ENCODE measurements at regions not wholly inside any gene's neighbourhood (a gene's known extent, or its start where the extent isn't known, plus 50 kb on each side); places are given as distances from the start of the nearest gene placed in this dataset.
"Not testable (repeated sequence)": the region's sequence is repeated elsewhere in the genome, so short reads cannot be mapped to it uniquely, and the experiment has no call there.

GRCh38 chr4:116632269-116632668 lies 453.1 kb downstream of the TRAM1L1 start:
- TF ChIP-seq CTCF (IDR thresholded peaks at IDR 0.05; ENCODE audit: borderline replicate concordance, control extremely low read depth, extremely low read depth, insufficient read depth, missing control alignments), result no peak
- in situ Hi-C loops (cut with MboI; ENCODE audit: low sequenced_read_pairs, unreplicated experiment), result no loop called here

GRCh38 chr4:116628598-116628997 lies 456.8 kb downstream of the TRAM1L1 start:
- TF ChIP-seq CTCF (IDR thresholded peaks at IDR 0.05; ENCODE audit: borderline replicate concordance, control extremely low read depth, extremely low read depth, insufficient read depth, missing control alignments), result no peak
- in situ Hi-C loops (cut with MboI; ENCODE audit: low sequenced_read_pairs, unreplicated experiment), result no loop called here
- no peak for DNase-seq (ENCODE audit: low spot score)

More at GRCh38 chr4:116632269-116632668, 453.1 kb downstream of the TRAM1L1 start:
- DNase-seq (ENCODE audit: low spot score), result no peak

GRCh38 chr4:116627545-116627944 lies 457.8 kb downstream of the TRAM1L1 start:
- no peak for DNase-seq (ENCODE audit: low spot score)
- in situ Hi-C loops (cut with MboI; ENCODE audit: low sequenced_read_pairs, unreplicated experiment), result no loop called here

GRCh38 chr4:116619508-116619907 lies 465.9 kb downstream of the TRAM1L1 start:
- DNase-seq (ENCODE audit: low spot score); in situ Hi-C loops (cut with MboI; ENCODE audit: low sequenced_read_pairs, unreplicated experiment): not testable (repeated sequence)

More at GRCh38 chr4:116627545-116627944, 457.8 kb downstream of the TRAM1L1 start:
- no peak for TF ChIP-seq CTCF (IDR thresholded peaks at IDR 0.05; ENCODE audit: borderline replicate concordance, control extremely low read depth, extremely low read depth, insufficient read depth, missing control alignments)

GRCh38 chr4:116618638-116619037 lies 466.7 kb downstream of the TRAM1L1 start:
- DNase-seq (ENCODE audit: low spot score), result no peak
- TF ChIP-seq CTCF (IDR thresholded peaks at IDR 0.05; ENCODE audit: borderline replicate concordance, control extremely low read depth, extremely low read depth, insufficient read depth, missing control alignments), result no peak
- in situ Hi-C loops (cut with MboI; ENCODE audit: low sequenced_read_pairs, unreplicated experiment), result no loop called here

- in situ Hi-C loops (cut with MboI; ENCODE audit: low sequenced_read_pairs, unreplicated experiment), result no loop called here
- DNase-seq (ENCODE audit: low spot score), result no peak
- TF ChIP-seq CTCF (IDR thresholded peaks at IDR 0.05; ENCODE audit: borderline replicate concordance, control extremely low read depth, extremely low read depth, insufficient read depth, missing control alignments), result no peak
Measured at GRCh38 chr4:116603096-116603495, 482.3 kb downstream of the TRAM1L1 start.

- in situ Hi-C loops (cut with MboI; ENCODE audit: low sequenced_read_pairs, unreplicated experiment), result no loop called here
- peak; percentile 33 for TF ChIP-seq CTCF (IDR thresholded peaks at IDR 0.05; ENCODE audit: borderline replicate concordance, control extremely low read depth, extremely low read depth, insufficient read depth, missing control alignments)
- peak; percentile 32 for DNase-seq (ENCODE audit: low spot score)
Measured at GRCh38 chr4:116599859-116600258, 485.5 kb downstream of the TRAM1L1 start.
